GM21360 (cell line): ENCODE measurements at regions not wholly inside any gene's neighbourhood (a gene's known extent, or its start where the extent isn't known, plus 50 kb on each side); places are given as distances from the start of the nearest gene placed in this dataset.
"Not testable (repeated sequence)": the region's sequence is repeated elsewhere in the genome, so short reads cannot be mapped to it uniquely, and the experiment has no call there.

ENCODE experiments used
- ATAC-seq: cut with Tn5 transposase; IDR thresholded peaks from one replicate; pipeline ENCODE4 v1.9.1; 2021; ENCODE audit warnings: mild to moderate bottlenecking, moderate library complexity; ENCODE audit not compliant: unreplicated experiment

DNA sequence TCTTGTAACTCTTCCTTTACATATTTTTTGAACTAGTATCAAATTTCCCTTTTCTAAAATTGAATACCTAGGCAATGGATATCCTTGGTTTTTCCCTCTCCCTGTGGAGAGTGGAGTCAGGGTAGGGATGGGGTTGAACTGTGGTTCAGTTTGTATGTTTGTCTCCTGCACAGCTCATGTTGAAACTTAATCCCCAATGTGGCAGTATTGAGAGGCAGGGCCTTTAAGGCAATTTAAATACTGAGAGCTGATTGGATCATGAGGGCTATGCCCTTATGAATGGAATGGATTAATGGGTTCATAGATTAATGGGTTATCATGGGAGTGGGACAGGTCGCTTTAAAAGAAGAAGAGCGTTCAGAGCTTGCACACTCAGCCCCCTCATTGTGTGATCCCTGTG, 127.2 kb upstream of the RGS6 start:
- ATAC-seq: no peak

DNA sequence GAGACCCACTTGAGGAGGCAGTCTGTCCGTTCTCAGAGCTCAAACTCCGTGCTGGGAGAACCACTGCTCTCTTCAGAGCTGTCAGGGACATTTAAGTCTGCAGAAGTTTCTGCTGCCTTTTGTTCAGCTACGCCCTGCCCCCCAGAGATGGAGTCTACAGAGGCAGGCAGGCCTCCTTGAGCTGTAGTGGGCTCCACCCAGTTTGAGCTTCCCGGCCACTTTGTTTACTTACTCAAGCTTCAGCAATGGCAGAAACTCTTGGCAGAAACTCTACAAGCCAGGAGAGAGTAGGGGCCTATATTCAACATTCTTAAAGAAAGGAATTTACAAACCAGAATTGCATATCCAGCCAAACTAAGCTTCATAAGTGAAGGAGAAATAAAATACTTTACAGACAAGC, 125.2 kb upstream of the RGS6 start:
- ATAC-seq: not testable (repeated sequence)

DNA sequence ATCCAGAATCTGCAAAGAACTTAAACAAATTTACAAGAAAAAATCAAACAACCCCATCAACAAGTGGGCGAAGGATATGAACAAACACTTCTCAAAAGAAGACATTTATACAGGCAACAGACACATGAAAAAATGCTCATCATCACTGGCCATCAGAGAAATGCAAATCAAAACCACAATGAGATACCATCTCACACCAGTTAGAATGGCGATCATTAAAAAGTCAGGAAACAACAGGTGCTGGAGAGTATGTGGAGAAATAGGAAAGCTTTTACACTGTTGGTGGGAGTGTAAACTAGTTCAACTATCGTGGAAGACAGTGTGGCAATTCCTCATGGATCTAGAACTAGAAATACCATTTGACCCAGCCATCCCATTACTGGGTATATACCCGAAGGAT, 121.4 kb upstream of the RGS6 start:
- not testable (repeated sequence) for ATAC-seq

DNA sequence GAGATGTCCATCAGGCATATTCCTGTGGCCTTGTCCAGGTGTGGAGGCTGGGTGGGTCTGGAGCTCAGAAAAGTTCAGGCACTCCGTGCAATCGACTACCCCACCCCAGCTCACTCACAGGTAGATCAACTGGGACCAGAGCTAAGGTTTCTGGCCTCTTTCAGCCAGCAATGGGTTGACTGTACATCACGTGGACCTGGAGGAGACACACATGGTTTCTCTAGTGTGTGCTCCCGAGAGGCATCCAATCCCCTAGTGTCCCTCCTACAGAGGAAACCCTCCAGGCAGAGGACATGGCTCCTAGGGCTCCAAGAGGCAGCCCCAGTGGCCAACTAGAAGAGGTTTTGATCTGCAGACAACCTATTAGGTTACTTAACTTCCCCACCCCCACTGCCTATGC, 119.5 kb upstream of the RGS6 start:
- no peak for ATAC-seq

DNA sequence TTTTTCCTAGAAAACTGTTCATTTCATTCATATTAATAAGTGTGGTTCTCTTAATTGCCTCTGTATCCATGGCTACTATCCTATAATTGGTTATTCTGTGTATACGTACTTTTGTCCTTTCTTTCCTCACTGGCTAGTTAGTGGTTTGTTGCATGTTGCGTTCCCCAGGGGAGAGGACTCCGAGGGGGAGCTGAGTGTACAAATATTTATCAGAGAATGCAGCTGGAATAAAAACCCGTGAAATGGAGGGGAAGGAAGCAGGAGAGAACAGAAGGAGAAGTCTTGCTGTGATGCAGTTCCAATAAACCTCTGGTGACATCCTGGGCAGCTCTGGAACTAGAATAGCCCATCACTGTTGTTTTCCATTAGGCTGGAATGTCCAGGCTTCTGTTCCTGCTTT, 117.1 kb upstream of the RGS6 start:
- no peak for ATAC-seq

DNA sequence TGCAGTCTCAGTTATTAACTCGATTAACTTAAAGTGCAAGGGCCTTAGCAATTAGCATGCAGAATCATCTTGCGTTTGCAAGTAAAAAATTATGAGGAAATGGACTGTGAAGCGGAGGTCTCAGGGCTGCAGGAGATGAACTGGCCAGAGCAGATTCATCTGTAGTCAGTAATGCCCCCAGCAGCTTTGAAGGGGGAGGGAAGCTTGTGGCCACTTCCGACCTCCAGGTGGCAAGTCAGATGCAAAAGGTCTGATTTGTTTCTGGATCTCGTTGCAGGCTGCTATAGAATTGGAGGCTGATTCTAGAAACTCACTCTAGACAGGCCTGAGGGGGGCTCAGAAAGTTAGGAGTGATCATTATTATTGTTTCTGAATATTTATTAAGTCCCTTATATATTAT, 107.4 kb upstream of the RGS6 start:
- ATAC-seq: no peak

DNA sequence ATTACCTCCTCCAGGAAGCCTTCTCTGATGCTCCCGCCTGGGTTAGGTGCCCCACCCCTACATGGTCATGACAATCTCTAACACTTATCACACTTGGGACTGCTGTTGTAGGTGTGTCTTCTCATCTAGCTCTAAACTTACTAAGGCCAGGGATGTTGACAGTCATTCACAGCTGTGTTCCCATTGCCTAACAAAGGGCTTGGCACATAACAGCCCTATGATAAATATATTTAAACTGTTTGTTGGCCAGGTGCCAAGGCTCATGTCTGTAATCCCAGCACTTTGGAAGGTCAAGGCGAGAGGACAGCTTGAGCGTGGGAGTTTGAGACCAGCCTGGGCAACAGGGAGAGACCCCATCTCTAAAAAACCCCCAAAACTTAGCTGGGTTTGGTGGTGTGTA, 98.8 kb upstream of the RGS6 start:
- ATAC-seq: no peak

DNA sequence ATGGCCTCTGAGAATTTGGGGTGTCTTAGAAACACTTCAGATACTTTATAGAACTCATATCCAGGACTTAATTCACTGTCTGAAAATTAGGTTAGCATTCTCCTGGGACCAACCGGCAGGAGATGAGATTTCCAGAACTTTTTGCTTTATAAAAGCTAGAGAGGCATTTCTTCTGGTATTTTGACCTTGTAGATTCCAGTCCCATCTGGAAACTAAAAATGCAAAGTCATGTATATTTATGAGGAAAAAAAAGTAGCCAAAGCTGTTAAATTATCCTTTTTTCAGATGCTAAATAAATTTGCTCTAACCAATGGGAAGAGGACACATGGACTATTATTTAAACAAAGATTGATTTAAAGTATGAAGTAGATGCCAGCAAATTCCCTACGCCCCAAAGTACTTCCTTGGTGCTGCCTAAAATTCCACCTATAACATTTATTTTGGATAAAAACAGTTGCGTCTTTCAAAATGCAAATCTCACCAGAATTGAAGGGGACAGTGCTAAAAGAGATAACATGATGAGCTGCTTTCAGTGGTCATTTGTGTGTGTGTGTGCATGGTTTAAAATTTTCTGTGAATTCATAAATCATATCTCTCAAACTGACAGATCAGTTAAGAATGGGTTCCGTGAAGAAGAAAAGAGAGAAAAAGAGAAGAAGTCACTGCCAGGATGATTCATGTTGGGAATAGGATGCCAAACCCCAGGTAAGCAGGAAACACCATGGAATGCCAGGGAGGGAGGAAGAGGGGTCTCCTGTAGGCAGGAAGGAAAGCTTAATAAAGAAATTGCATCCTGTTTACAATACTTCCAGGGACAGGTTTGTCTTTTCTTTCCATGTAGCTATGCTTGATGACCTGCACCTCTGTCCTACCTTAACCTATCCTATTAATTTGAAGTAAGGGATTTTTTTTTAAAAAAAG, 97.7 kb upstream of the RGS6 start:
- no peak for ATAC-seq

DNA sequence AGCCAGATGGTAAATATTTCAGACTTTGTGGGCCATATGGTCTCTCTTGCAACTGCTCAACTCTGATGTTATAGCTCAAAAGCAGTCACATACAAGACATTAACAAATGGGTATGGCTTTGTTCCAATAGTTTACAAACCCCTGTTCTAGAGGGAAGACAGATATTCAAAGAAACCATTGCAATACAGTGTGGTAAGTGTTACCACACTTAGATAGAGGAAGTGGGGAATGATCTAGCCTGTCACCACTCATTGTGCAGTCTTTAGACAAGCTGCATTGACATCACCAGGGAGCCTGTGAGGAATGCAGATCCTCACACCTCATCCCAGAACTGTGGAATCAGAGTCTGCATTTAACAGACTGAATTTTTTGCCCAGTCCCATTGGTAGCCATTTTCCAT, 80.0 kb upstream of the RGS6 start:
- ATAC-seq: no peak

DNA sequence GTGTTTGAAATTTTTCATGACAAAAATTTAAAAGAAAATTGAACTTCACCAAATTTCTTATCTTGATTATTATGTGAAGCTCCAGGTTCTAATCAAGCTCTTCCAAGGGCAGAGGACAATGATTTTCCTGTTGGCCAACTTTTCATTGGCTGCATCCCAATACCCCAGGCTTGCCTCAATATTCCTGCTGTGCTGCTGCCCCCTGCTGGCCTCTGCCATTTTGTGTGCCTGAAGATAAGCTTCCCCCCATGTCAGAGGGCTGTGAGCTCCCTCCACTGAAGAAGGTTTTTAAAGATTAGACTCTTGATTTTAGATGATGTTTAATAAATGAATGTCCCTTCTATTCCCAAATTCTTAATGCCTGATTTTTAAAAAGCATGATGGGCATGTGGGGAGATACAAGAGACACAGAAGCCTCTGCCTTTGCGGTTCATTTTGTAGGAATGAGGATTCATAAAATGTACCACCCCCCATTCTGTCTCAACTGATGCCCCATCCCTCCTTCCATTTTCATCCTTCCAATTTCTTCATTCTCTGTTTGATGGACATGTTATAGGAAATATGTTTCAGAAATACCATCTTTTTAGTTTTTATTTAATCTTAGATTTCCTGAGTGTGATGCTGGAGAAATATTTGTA, 76.7 kb upstream of the RGS6 start:
- no peak for ATAC-seq

DNA sequence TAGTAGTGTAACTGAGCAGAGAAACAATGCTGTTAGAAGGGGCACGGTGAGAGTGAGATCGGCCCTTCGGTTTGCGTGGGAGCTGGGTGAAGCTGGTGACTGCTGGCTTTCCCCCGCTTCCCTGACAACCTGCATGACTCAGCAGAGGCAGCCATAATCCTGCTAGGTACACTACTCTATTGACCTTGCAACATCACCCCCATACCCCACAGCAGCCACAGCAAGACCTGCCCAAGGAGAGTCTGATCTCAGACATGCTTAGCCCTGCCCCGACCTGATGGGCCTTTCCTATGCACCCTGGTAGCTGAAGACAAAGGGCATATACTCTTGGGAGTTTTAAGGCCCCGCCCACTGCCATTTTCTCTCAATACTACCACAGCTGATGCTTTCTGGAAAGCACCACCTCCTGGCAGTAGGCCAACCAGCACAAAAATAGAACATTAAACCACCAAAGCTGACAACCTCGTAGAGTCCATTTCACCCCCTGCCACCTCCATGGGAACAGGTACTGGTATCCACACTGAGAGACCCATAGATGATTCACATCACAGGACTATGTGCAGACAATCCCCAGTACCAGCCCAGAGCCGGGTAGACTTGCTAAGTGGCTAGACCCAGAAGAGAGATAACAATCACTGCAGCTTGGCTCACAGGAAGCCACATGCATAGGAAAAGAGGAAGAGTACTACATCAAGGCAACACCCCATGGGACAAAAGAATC, 75.9 kb upstream of the RGS6 start:
- no peak for ATAC-seq

DNA sequence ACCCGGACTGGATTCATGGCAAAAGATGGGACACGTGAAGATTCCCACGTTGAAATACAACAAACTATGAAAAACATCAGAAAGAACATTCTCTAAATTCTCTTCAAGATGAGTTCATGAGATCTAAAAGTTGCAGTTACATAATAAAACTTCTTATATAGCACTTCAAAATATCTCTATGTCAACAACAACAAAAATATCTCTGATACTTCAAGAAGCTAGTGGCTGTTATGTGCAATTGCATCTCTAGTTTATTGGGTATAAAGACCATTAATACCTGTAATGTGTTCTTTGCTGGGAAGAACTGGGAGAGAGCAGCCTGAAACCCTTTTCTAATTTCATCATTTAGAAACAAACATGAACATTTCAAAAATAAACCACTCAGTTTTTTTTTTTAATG, 69.2 kb upstream of the RGS6 start:
- ATAC-seq: no peak

DNA sequence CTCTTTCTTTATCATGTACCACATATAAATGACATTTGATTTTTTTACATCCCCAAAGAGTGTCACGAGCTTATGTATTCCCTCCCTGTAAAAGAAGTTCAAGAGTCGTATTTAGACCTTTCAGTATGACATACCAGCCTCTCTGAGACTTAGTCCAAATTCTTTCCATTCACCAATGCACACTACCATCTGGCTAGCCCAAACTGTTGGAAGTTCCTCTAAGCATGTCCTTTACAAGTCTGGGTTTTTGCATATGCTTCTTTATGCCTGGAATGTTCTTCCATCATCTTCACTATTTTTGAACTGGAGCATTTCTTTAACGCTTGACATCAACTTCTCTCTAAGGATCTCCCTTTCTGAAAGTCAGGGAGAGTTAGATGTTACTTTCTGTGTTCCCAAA, 68.5 kb upstream of the RGS6 start:
- no peak for ATAC-seq
